ENCODE measurements at regions not wholly inside any gene's neighbourhood (a gene's known extent, or its start where the extent isn't known, plus 50 kb on each side); places are given as distances from the start of the nearest gene placed in this dataset.

GRCh38 chr10:83582407-83583095 is 556.8 kb upstream of the GHITM start:
- no peak for DNase-seq (ENCODE audit: low spot score)

- no peak for DNase-seq (ENCODE audit: low spot score)
These were observed 553.6 kb upstream of the GHITM start for GRCh38 chr10:83585686-83586085.

- no peak for DNase-seq (ENCODE audit: low spot score)
These were observed 546.9 kb upstream of the GHITM start for GRCh38 chr10:83592337-83592935.

GRCh38 chr10:83603708-83604107 is 535.6 kb upstream of the GHITM start:
- DNase-seq (ENCODE audit: low spot score): no peak

- no peak for DNase-seq (ENCODE audit: low spot score)
These were observed 533.3 kb upstream of the GHITM start for GRCh38 chr10:83605783-83606630.

GRCh38 chr10:83607959-83608745 is 531.2 kb upstream of the GHITM start:
- no peak for DNase-seq (ENCODE audit: low spot score)

GRCh38 chr10:83612050-83612449 is 527.3 kb upstream of the GHITM start:
- DNase-seq (ENCODE audit: low spot score): no peak

- no peak for DNase-seq (ENCODE audit: low spot score)
These were observed 526.6 kb upstream of the GHITM start for GRCh38 chr10:83612746-83613145.

GRCh38 chr10:83617172-83617571 is 522.1 kb upstream of the GHITM start:
- DNase-seq (ENCODE audit: low spot score): no peak

- no peak for DNase-seq (ENCODE audit: low spot score)
These were observed 521.4 kb upstream of the GHITM start for GRCh38 chr10:83617692-83618545.

- no peak for DNase-seq (ENCODE audit: low spot score)
These were observed 513.4 kb upstream of the GHITM start for GRCh38 chr10:83625831-83626360.

- DNase-seq (ENCODE audit: low spot score): no peak
These were observed 506.6 kb upstream of the GHITM start for GRCh38 chr10:83632701-83633100.

- no peak for DNase-seq (ENCODE audit: low spot score)
These were observed 505.8 kb upstream of the GHITM start for GRCh38 chr10:83633547-83633946.

GRCh38 chr10:83636826-83637225 is 502.5 kb upstream of the GHITM start:
- DNase-seq (ENCODE audit: low spot score): no peak

GRCh38 chr10:83647526-83647925 is 491.8 kb upstream of the GHITM start:
- DNase-seq (ENCODE audit: low spot score): no peak

GRCh38 chr10:83648201-83648600 is 491.1 kb upstream of the GHITM start:
- no peak for DNase-seq (ENCODE audit: low spot score)

- no peak for DNase-seq (ENCODE audit: low spot score)
These were observed 489.8 kb upstream of the GHITM start for GRCh38 chr10:83649471-83649870.

GRCh38 chr10:83654689-83655088 is 484.6 kb upstream of the GHITM start:
- DNase-seq (ENCODE audit: low spot score): no peak

- DNase-seq (ENCODE audit: low spot score): no peak
These were observed 482.4 kb upstream of the GHITM start for GRCh38 chr10:83656924-83657323.

- DNase-seq (ENCODE audit: low spot score): no peak
These were observed 481.8 kb upstream of the GHITM start for GRCh38 chr10:83657487-83657886.

- no peak for DNase-seq (ENCODE audit: low spot score)
These were observed 475.4 kb upstream of the GHITM start for GRCh38 chr10:83663918-83664317.

Measured in RKO (cell line).